ENCODE measurements at regions not wholly inside any gene's neighbourhood (a gene's known extent, or its start where the extent isn't known, plus 50 kb on each side); places are given as distances from the start of the nearest gene placed in this dataset.

DNA sequence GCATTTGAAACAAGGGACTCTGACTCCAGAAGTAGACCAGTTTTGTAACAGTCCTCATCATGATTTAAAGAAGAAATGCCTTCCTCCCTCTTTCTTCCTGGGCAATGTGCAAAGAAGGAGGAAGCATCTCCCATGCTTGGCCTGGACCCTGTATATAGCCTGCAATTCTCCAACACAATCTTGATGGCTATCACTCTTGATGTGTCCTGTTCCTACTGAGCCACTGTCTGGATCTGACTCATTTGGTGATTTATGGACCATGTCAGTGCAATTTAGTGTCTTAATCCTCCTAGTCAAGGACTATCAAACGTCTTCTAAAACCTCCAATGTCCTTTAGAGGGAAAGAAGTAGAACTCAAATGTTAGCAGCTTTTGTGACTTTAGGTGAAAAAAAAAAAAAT lies 697.3 kb downstream of the TLR4 start:
- TF ChIP-seq POLR2AphosphoS5 (IDR thresholded peaks at IDR 0.05), result no peak
- TF ChIP-seq, protein P1, sequence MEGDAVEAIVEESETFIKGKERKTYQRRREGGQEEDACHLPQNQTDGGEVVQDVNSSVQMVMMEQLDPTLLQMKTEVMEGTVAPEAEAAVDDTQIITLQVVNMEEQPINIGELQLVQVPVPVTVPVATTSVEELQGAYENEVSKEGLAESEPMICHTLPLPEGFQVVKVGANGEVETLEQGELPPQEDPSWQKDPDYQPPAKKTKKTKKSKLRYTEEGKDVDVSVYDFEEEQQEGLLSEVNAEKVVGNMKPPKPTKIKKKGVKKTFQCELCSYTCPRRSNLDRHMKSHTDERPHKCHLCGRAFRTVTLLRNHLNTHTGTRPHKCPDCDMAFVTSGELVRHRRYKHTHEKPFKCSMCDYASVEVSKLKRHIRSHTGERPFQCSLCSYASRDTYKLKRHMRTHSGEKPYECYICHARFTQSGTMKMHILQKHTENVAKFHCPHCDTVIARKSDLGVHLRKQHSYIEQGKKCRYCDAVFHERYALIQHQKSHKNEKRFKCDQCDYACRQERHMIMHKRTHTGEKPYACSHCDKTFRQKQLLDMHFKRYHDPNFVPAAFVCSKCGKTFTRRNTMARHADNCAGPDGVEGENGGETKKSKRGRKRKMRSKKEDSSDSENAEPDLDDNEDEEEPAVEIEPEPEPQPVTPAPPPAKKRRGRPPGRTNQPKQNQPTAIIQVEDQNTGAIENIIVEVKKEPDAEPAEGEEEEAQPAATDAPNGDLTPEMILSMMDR (IDR thresholded peaks at IDR 0.05; ENCODE audit: poor library complexity, severe bottlenecking), result no peak
- no peak for TF ChIP-seq SMC3 (conservative IDR thresholded peaks at IDR 0.05; ENCODE audit: poor library complexity)
- TF ChIP-seq EZH2 (IDR thresholded peaks at IDR 0.05; ENCODE audit: borderline replicate concordance, insufficient read depth, low read length, poor library complexity, severe bottlenecking), result no peak

Measured in neural cell (in vitro differentiated cells).